GM12874 (cell line): ENCODE measurements at regions not wholly inside any gene's neighbourhood (a gene's known extent, or its start where the extent isn't known, plus 50 kb on each side); places are given as distances from the start of the nearest gene placed in this dataset.

Source experiments
- CTCF ChIP-seq: IDR thresholded peaks from 2 replicates; pipeline ENCODE4 v1.5.1; 2011; ENCODE audit warnings: low read depth, mild to moderate bottlenecking, control low read depth, low read length, moderate library complexity; ENCODE audit not compliant: insufficient read depth

- no peak for TF ChIP-seq CTCF
Measured at GRCh38 chr14:58850011-58850410, 212.2 kb downstream of the DACT1 start.

GRCh38 chr14:58861586-58861985, 223.8 kb downstream of the DACT1 start:
- TF ChIP-seq CTCF: no peak

- TF ChIP-seq CTCF: no peak
Measured at GRCh38 chr14:58862416-58863160, 224.8 kb downstream of the DACT1 start.

- TF ChIP-seq CTCF: no peak
Measured at GRCh38 chr14:58863661-58864345, 226.0 kb downstream of the DACT1 start.

GRCh38 chr14:58864751-58865513, 227.2 kb downstream of the DACT1 start:
- TF ChIP-seq CTCF: no peak

GRCh38 chr14:58865514-58866281, 227.9 kb downstream of the DACT1 start:
- no peak for TF ChIP-seq CTCF

GRCh38 chr14:58866391-58866790, 228.6 kb downstream of the DACT1 start:
- TF ChIP-seq CTCF: no peak
